ENCODE measurements at regions not wholly inside any gene's neighbourhood (a gene's known extent, or its start where the extent isn't known, plus 50 kb on each side); places are given as distances from the start of the nearest gene placed in this dataset.

DNA sequence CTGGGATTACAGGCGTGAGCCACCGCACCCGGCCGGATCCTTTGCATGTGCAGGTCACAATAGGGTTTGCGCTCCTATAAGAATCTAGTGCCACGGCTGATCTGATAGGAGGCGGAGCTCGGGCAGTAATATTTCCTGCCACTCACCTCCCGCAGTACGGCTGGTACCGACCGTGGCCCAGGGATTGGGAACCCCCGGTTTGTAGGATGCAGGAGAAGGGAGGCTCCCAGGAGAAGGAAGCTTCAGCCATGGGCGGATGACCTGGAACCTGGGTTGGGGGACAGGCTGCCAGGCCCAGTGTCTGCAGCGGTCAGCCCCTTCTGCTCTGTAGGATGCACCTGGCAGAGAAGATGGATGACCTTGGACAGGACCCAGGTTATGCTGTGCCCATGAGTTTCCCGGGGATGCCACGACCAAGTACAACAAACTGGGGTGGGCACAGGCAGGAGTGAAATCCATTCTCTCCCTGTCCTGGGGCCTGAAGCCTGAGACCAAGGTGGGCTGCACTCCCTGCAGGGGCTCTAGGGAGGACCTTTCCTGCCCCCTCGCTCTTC is 818.9 kb downstream of the BRD1 start:
- no peaks in the 10 kb centered on the region for H4K20me1 ChIP-seq (ENCODE audit: insufficient read depth, low read length)
- no peak overlapping the region for H3K18ac ChIP-seq (ENCODE audit: low read depth, low read length)
- no peak overlapping the region for H3K4me2 ChIP-seq (ENCODE audit: low read depth, low read length)
- H3K9me3 ChIP-seq (ENCODE audit: control insufficient read depth, insufficient read depth, low read length) = peaks cover 67% of the 10 kb centered on the region
- dilution Hi-C loops (cut with HindIII; ENCODE audit: low sequenced_read_pairs, unreplicated experiment) (no loop called here), in situ Hi-C loops (cut with MboI; ENCODE audit: low sequenced_read_pairs) (loop anchor here (10.0 kb wide), 1 partner anchor 54 kb away; no protein-coding TSS in a partner anchor), intact Hi-C loops (cut with micrococcal nuclease) (no loop called here)
- H2BK15ac ChIP-seq (ENCODE audit: low read depth, low read length) = no peak overlapping the region
- no peak overlapping the region for H2BK120ac ChIP-seq (ENCODE audit: low read depth, low read length)
- H4K5ac ChIP-seq (ENCODE audit: low read depth, low read length) = no peak overlapping the region
- no peak for ATAC-seq (ENCODE audit: low read depth)
- no peak overlapping the region for H2BK5ac ChIP-seq (ENCODE audit: low read depth, low read length, poor library complexity, severe bottlenecking)
- no peaks in the 10 kb centered on the region for H3K36me3 ChIP-seq (ENCODE audit: control insufficient read depth, insufficient read depth, low read length)
- CTCF ChIA-PET = no interaction called here
- TF ChIP-seq, protein P1, sequence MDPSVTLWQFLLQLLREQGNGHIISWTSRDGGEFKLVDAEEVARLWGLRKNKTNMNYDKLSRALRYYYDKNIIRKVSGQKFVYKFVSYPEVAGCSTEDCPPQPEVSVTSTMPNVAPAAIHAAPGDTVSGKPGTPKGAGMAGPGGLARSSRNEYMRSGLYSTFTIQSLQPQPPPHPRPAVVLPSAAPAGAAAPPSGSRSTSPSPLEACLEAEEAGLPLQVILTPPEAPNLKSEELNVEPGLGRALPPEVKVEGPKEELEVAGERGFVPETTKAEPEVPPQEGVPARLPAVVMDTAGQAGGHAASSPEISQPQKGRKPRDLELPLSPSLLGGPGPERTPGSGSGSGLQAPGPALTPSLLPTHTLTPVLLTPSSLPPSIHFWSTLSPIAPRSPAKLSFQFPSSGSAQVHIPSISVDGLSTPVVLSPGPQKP (IDR thresholded peaks at IDR 0.05; ENCODE audit: borderline replicate concordance, low read depth, low read length) = no peak
- TF ChIP-seq CHD1 (IDR thresholded peaks at IDR 0.05; ENCODE audit: low read depth, low read length) = no peak
- no peak for TF ChIP-seq POLR2A (IDR thresholded peaks at IDR 0.05; ENCODE audit: low read depth, low read length)
- no peak for TF ChIP-seq FOS (IDR thresholded peaks at IDR 0.05; ENCODE audit: low read depth, low read length)
- TF ChIP-seq, protein P2, sequence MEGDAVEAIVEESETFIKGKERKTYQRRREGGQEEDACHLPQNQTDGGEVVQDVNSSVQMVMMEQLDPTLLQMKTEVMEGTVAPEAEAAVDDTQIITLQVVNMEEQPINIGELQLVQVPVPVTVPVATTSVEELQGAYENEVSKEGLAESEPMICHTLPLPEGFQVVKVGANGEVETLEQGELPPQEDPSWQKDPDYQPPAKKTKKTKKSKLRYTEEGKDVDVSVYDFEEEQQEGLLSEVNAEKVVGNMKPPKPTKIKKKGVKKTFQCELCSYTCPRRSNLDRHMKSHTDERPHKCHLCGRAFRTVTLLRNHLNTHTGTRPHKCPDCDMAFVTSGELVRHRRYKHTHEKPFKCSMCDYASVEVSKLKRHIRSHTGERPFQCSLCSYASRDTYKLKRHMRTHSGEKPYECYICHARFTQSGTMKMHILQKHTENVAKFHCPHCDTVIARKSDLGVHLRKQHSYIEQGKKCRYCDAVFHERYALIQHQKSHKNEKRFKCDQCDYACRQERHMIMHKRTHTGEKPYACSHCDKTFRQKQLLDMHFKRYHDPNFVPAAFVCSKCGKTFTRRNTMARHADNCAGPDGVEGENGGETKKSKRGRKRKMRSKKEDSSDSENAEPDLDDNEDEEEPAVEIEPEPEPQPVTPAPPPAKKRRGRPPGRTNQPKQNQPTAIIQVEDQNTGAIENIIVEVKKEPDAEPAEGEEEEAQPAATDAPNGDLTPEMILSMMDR (conservative IDR thresholded peaks at IDR 0.05; ENCODE audit: low read depth, low read length) = no peak
- no peak for TF ChIP-seq SMC3 (IDR thresholded peaks at IDR 0.05; ENCODE audit: low read depth, low read length)
- no peak for TF ChIP-seq RFX5 (IDR thresholded peaks at IDR 0.05; ENCODE audit: low read depth, low read length)
- TF ChIP-seq, protein P3, sequence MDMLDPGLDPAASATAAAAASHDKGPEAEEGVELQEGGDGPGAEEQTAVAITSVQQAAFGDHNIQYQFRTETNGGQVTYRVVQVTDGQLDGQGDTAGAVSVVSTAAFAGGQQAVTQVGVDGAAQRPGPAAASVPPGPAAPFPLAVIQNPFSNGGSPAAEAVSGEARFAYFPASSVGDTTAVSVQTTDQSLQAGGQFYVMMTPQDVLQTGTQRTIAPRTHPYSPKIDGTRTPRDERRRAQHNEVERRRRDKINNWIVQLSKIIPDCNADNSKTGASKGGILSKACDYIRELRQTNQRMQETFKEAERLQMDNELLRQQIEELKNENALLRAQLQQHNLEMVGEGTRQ (IDR thresholded peaks at IDR 0.05; ENCODE audit: low read depth, low read length) = no peak
- no peak for TF ChIP-seq CEBPB (IDR thresholded peaks at IDR 0.05; ENCODE audit: low read depth, low read length)
- TF ChIP-seq BHLHE40 (IDR thresholded peaks at IDR 0.05; ENCODE audit: low read depth, low read length) = no peak
- TF ChIP-seq MAFK (IDR thresholded peaks at IDR 0.05; ENCODE audit: low read depth, low read length) = no peak
- TF ChIP-seq MXI1 (IDR thresholded peaks at IDR 0.05; ENCODE audit: borderline replicate concordance, low read depth, low read length) = no peak
- no peak for TF ChIP-seq NFE2L2 (IDR thresholded peaks at IDR 0.05; ENCODE audit: low read depth, low read length)
- POLR2A ChIA-PET (ENCODE audit: unreplicated experiment) = no interaction called here
- H3K27me3 ChIP-seq (ENCODE audit: control insufficient read depth, insufficient read depth, low read length) = no peaks in the 10 kb centered on the region
- H3K27ac ChIP-seq (ENCODE audit: insufficient read depth, low read length) = no peak overlapping the region
- no peaks in the 10 kb centered on the region for H3K9me1 ChIP-seq (ENCODE audit: insufficient read depth, low read length)
- no TSS peak for BruUV-seq (replicated peaks)
- no peak overlapping the region for H3K14ac ChIP-seq (replicated peaks; ENCODE audit: low read depth, low read length)
- no peaks in the 10 kb centered on the region for H3K4me1 ChIP-seq (ENCODE audit: control insufficient read depth, insufficient read depth, low read length)
- H3K4me3 ChIP-seq (ENCODE audit: insufficient read depth, low read depth, low read length) = no peak overlapping the region
- H2AK5ac ChIP-seq (ENCODE audit: low read depth, low read length) = no peak overlapping the region
- H3K56ac ChIP-seq (ENCODE audit: extremely low read depth, insufficient read depth, low read length) = no peak overlapping the region
- no peak overlapping the region for H2AK9ac ChIP-seq (replicated peaks; ENCODE audit: low read depth, low read length, poor library complexity)
- H2AFZ ChIP-seq (replicated peaks; ENCODE audit: low read length, poor library complexity) = no peak overlapping the region
- WGBS, 2 experiments (ENCODE audit: extremely low coverage in 2 of 2, insufficient read length in 1 of 2) = 79% methylated on average over 7 of the region's 18 CpGs; no CpG with 5 or more reads in 1 of the 2 experiments
- DNase-seq = no peak
- H3K9ac ChIP-seq (ENCODE audit: low read depth, low read length) = no peak overlapping the region
- no peak overlapping the region for H4K8ac ChIP-seq (ENCODE audit: low read depth in 2 of 2, low read length in 2 of 2)
- no peak overlapping the region for H3K23ac ChIP-seq (ENCODE audit: low read depth, low read length)
- no peak overlapping the region for H2BK20ac ChIP-seq (ENCODE audit: low read depth, low read length)
- H4K91ac ChIP-seq (ENCODE audit: insufficient read depth, low read depth, low read length) = no peak overlapping the region
- no peak overlapping the region for H3K4ac ChIP-seq (ENCODE audit: low read depth, low read length)
- H3K79me1 ChIP-seq (ENCODE audit: low read depth in 1 of 2, low read length in 2 of 2) = no peaks in the 10 kb centered on the region

Measured in IMR-90 (cell line).